ENCODE measurements at regions not wholly inside any gene's neighbourhood (a gene's known extent, or its start where the extent isn't known, plus 50 kb on each side); places are given as distances from the start of the nearest gene placed in this dataset.

- TF ChIP-seq, protein P1, sequence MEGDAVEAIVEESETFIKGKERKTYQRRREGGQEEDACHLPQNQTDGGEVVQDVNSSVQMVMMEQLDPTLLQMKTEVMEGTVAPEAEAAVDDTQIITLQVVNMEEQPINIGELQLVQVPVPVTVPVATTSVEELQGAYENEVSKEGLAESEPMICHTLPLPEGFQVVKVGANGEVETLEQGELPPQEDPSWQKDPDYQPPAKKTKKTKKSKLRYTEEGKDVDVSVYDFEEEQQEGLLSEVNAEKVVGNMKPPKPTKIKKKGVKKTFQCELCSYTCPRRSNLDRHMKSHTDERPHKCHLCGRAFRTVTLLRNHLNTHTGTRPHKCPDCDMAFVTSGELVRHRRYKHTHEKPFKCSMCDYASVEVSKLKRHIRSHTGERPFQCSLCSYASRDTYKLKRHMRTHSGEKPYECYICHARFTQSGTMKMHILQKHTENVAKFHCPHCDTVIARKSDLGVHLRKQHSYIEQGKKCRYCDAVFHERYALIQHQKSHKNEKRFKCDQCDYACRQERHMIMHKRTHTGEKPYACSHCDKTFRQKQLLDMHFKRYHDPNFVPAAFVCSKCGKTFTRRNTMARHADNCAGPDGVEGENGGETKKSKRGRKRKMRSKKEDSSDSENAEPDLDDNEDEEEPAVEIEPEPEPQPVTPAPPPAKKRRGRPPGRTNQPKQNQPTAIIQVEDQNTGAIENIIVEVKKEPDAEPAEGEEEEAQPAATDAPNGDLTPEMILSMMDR (IDR thresholded peaks at IDR 0.05; ENCODE audit: insufficient read depth, low read depth, low read length), result no peak
- no peak for TF ChIP-seq EZH2 (IDR thresholded peaks at IDR 0.05; ENCODE audit: insufficient read depth, low read length)
Observed at GRCh38 chr5:20262896-20263295, 274.9 kb upstream of the CDH18 start.
